Upper lobe of right lung (tissue), 1 donor: ENCODE measurements at regions not wholly inside any gene's neighbourhood (a gene's known extent, or its start where the extent isn't known, plus 50 kb on each side); places are given as distances from the start of the nearest gene placed in this dataset.

Source experiments
- ATAC-seq: fragments of 200-7000 bp; cut with Tn5 transposase; one replicate; pipeline ENCODE4 v1.9.1; 2020; ENCODE audit warnings: mild to moderate bottlenecking, moderate library complexity
- DNase-seq: peaks from one replicate; pipeline ENCODE4 v3.0.0-alpha.2; 2020
- H3K27ac ChIP-seq: fragments of 200-600 bp; one replicate; pipeline ENCODE4 v1.8.0; 2022
- H3K27me3 ChIP-seq: fragments of 200-600 bp; one replicate; pipeline ENCODE4 v1.8.0; 2022; ENCODE audit warnings: mild to moderate bottlenecking
- H3K36me3 ChIP-seq: fragments of 200-600 bp; one replicate; pipeline ENCODE4 v1.8.0; 2022
- H3K4me1 ChIP-seq: fragments of 200-600 bp; one replicate; pipeline ENCODE4 v1.8.0; 2022
- H3K4me3 ChIP-seq: fragments of 200-600 bp; one replicate; pipeline ENCODE4 v1.8.0; 2022; ENCODE audit warnings: mild to moderate bottlenecking
- H3K9me3 ChIP-seq: fragments of 200-600 bp; one replicate; pipeline ENCODE4 v1.8.0; 2022
- intact Hi-C: fragments of 100-400 bp; cut with DNase I; formaldehyde crosslinking; loops from one replicate; pipeline ENCODE4 v1.11.0; 2022
- TF ChIP-seq, protein P1 (sequence below): fragments of 200-600 bp; IDR thresholded peaks from one replicate; pipeline ENCODE4 v1.8.0; 2022; ENCODE audit warnings: antibody characterized with exemption
- donor health status: DM: no; HTN: yes; CAD: no; lungs with severe emphysema.

DNA sequence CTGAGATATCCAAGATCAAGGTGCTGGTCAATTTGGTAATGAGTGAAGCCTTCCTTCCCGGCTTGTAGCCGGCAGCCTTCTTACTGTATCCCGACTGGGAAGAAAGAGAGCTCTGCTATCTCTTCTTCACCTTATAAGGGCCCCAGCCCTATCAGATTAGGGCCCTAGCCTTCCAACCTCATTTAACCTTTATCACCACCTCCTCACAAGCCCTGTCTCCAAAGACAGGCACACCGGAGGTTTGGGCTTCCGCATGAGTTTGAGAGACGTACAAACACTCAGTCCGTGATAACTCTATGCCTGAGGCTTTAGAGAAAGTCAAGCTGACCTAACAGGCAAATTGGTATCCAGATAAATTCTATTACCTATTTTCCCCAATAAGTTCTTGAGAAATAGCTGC is 243.9 kb downstream of the OPA1 start:
- no peak for ATAC-seq
- DNase-seq: no peak
- TF ChIP-seq, protein P1, sequence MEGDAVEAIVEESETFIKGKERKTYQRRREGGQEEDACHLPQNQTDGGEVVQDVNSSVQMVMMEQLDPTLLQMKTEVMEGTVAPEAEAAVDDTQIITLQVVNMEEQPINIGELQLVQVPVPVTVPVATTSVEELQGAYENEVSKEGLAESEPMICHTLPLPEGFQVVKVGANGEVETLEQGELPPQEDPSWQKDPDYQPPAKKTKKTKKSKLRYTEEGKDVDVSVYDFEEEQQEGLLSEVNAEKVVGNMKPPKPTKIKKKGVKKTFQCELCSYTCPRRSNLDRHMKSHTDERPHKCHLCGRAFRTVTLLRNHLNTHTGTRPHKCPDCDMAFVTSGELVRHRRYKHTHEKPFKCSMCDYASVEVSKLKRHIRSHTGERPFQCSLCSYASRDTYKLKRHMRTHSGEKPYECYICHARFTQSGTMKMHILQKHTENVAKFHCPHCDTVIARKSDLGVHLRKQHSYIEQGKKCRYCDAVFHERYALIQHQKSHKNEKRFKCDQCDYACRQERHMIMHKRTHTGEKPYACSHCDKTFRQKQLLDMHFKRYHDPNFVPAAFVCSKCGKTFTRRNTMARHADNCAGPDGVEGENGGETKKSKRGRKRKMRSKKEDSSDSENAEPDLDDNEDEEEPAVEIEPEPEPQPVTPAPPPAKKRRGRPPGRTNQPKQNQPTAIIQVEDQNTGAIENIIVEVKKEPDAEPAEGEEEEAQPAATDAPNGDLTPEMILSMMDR: no peak
- H3K4me1 ChIP-seq: peaks cover 2% of the 10 kb centered on the region
- H3K4me3 ChIP-seq: no peak overlapping the region
- H3K36me3 ChIP-seq: no peaks in the 10 kb centered on the region
- H3K9me3 ChIP-seq: no peaks in the 10 kb centered on the region
- no peaks in the 10 kb centered on the region for H3K27me3 ChIP-seq
- no peak overlapping the region for H3K27ac ChIP-seq
- intact Hi-C loops: no loop called here

DNA sequence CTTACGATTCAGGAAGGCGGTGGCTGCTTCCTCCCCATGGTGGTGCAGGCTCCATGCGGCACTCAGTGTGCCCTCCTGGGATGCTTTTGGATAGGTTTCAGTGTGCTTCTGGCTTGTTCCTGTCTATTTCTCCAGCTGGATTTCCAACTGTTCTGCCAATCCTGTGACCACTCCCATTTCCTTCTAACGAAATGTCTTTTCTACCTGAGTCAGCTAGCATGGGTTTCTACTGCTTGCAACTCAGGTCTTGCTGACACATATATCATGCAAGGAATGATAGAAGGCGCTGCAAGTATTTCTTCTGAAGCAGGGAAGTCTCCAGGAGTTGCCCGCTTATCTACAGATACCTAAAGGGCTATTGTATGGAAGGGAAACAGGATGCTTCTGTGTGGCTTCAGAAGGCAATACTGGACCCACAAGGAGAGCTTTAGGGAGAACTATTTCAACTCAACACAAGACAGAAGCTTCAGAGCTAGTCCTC is 244.4 kb downstream of the OPA1 start:
- intact Hi-C loops: no loop called here
- no peak overlapping the region for H3K4me3 ChIP-seq
- no peak overlapping the region for H3K27ac ChIP-seq
- H3K9me3 ChIP-seq: no peaks in the 10 kb centered on the region
- TF ChIP-seq, protein P1: no peak
- no peak for DNase-seq
- H3K27me3 ChIP-seq: no peaks in the 10 kb centered on the region
- no peak for ATAC-seq
- no peaks in the 10 kb centered on the region for H3K4me1 ChIP-seq
- H3K36me3 ChIP-seq: no peaks in the 10 kb centered on the region

DNA sequence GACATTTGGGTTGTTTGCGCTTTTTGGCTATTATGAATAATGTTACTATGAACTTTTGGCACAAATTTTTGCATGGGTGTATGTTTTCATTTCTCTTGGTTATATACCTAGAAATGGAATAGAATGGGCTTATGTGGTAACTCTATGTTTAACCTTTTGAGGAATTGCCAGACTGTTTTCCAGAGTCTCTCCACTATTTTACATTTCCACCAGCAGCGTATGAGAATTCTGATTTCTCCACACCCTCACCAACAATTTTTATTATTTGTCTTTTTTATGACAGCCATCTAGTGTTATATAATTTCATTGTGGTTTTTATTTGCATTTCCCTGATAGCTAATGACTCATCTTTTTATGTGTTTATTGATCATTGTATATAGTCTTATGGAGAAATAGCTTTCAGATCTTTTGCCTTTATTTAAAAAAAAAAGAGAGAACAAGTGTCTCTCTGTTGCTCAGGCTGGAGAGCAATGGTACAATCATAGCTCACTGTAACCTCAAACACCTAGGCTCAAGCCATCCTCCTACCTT is 247.2 kb downstream of the OPA1 start:
- Histone ChIP-seq H3K36me3 (no peaks in the 10 kb centered on the region), H3K4me3 (no peak overlapping the region), H3K9me3 (no peaks in the 10 kb centered on the region), H3K4me1 (no peaks in the 10 kb centered on the region), H3K27me3 (no peaks in the 10 kb centered on the region), H3K27ac (no peak overlapping the region)
- intact Hi-C loops: no loop called here
- ATAC-seq: no peak
- DNase-seq: no peak
- TF ChIP-seq, protein P1: no peak

DNA sequence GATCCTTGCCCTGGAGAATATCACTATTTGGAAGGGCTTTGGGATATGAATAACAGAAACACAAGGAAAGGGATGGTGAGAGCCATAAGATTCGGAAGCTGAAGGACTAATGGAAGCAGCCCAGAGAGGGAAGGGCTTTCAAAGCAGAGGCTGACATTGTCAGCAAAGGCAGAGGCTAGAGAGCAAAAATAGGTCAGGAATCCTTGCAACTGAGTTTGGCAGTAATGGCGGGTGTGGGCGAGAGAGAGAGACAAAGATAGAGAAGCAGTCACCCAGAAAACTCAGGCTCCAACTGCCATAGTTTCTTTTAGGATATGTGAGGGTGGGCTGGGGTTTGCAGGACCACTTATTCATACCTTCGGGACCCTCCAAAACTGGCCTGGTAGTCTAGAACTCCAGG is 248.6 kb downstream of the OPA1 start:
- Histone ChIP-seq H3K9me3 (no peaks in the 10 kb centered on the region), H3K27ac (no peak overlapping the region), H3K27me3 (no peaks in the 10 kb centered on the region), H3K4me3 (no peak overlapping the region), H3K4me1 (peaks cover 4% of the 10 kb centered on the region), H3K36me3 (no peaks in the 10 kb centered on the region)
- intact Hi-C loops: no loop called here
- DNase-seq (no peak), ATAC-seq (no peak)
- TF ChIP-seq, protein P1: no peak

DNA sequence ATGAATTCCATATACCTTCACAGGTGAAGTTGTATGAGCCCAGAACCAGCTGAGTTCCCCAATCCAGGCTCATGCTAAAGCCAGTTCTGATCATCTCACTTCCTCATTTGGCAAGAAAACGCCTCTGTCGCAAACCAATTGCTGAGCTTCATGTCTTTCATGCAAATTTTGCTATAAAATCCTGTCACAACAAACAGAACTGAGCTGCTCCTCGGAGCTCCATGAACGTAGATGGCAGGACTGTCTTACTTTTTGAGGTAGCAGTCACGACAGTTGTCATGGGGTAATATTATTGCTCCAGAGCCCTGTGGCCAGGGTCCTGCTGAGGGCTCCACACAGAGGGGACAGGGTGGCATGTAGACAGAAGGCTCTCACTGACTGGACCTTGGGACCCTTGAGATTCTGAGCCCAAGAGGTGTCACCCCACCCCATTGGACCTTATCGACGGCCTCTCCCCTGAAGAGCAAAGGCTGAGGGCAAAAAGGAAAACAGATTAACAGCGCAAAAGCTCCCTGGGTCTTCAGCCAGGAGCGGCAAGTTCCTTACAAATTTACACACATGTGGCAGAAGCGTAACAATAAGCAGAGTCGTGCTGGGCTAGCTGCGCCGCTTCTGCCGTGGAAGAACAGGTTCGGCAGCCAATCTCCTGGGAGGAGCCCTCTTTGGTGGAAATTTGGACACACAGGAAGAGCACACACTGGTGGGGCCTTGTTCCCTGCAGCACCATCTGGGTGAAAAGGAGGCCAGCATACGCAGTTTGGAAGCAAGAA is 249.2 kb downstream of the OPA1 start:
- Histone ChIP-seq H3K4me1 (peaks cover 4% of the 10 kb centered on the region), H3K36me3 (no peaks in the 10 kb centered on the region), H3K27ac (peak overlapping the region; percentile 65), H3K9me3 (no peaks in the 10 kb centered on the region), H3K4me3 (peak overlapping the region; percentile 14), H3K27me3 (no peaks in the 10 kb centered on the region)
- TF ChIP-seq, protein P1: no peak
- intact Hi-C loops: no loop called here
- DNase-seq (peak; percentile 67), ATAC-seq (peak; percentile 63)
